Upper lobe of left lung (tissue), 6 donors: ENCODE measurements at regions not wholly inside any gene's neighbourhood (a gene's known extent, or its start where the extent isn't known, plus 50 kb on each side); places are given as distances from the start of the nearest gene placed in this dataset.

Experiments used
- ATAC-seq, 2 donors: fragments of 200-7000 bp; cut with Tn5 transposase; one replicate each; pipeline ENCODE4 v1.9.1; 2022; ENCODE audit warnings: mild to moderate bottlenecking in 2 of 2, moderate library complexity in 2 of 2; ENCODE audit not compliant: low FRiP score in 2 of 2
- DNase-seq, 2 donors: peaks; one replicate each; pipeline ENCODE4 v3.0.0-alpha.2; 2019 to 2020
- H3K27ac ChIP-seq, 4 donors: fragments of 200-600 bp; sonication (generic); one replicate each; pipeline ENCODE4 v1.5.1; 2016 to 2019
- H3K27me3 ChIP-seq, 4 donors: fragments of 200-600 bp; sonication (generic); one replicate each; pipeline ENCODE4 v1.5.1; 2017 to 2019
- H3K36me3 ChIP-seq, 4 donors: fragments of 200-600 bp; sonication (generic); one replicate each; pipeline ENCODE4 v1.5.1; 2016 to 2019
- H3K4me1 ChIP-seq, 4 donors: fragments of 200-600 bp; sonication (generic); one replicate each; pipeline ENCODE4 v1.5.1; 2018 to 2019
- H3K4me3 ChIP-seq, 4 donors: fragments of 200-600 bp; sonication (generic); one replicate each; pipeline ENCODE4 v1.5.1; 2017 to 2019; ENCODE audit warnings: mild to moderate bottlenecking in 2 of 4, moderate library complexity in 1 of 4
- H3K9me3 ChIP-seq, 4 donors: fragments of 200-600 bp; sonication (generic); one replicate each; pipeline ENCODE4 v1.5.1; 2018 to 2019
- CTCF ChIP-seq, 6 experiments: fragments of 450-650 bp in 4 of 6; fragments of 200-600 bp in 2 of 6; sonication (generic) in 2 of 6; IDR thresholded peaks; one replicate each; pipeline ENCODE4 v1.5.1; 2016 to 2019; ENCODE audit warnings: antibody characterized with exemption in 6 of 6
- EP300 ChIP-seq, 4 donors: sonication (generic); formaldehyde crosslinking; IDR thresholded peaks; one replicate each; pipeline ENCODE4 v1.5.1; 2017; ENCODE audit warnings: antibody characterized with exemption in 4 of 4, control low read depth in 2 of 4
- POLR2A ChIP-seq, 4 donors: fragments of 450-650 bp; IDR thresholded peaks; one replicate each; pipeline ENCODE4 v1.5.1; 2016 to 2017; ENCODE audit warnings: antibody characterized with exemption in 4 of 4, mild to moderate bottlenecking in 2 of 4
- POLR2AphosphoS5 ChIP-seq, 2 donors: sonication (generic); formaldehyde crosslinking; IDR thresholded peaks; one replicate each; pipeline ENCODE4 v1.5.1; 2017; ENCODE audit warnings: antibody characterized with exemption in 2 of 2
- WGBS, 2 donors: methylation state at CpG; one replicate each; pipeline ENCODE4 v1.1.5; 2017 to 2018; 5-methylcytosine and 5-hydroxymethylcytosine counted together
- donor health status: DM: no; HTN: no; CAD: no; lungs with moderate emphysema.
- donor health status: DM: no; HTN: yes; CAD: no; lungs with severe emphysema.

- DNase-seq (no peak), ATAC-seq (no peak)
- no peaks in the 10 kb centered on the region for H3K36me3 ChIP-seq
- H3K4me1 ChIP-seq = no peaks in the 10 kb centered on the region
- no peaks in the 10 kb centered on the region for H3K9me3 ChIP-seq
- no peak overlapping the region for H3K27ac ChIP-seq
- no peak for TF ChIP-seq CTCF (IDR thresholded peaks at IDR 0.05)
- TF ChIP-seq POLR2AphosphoS5 (IDR thresholded peaks at IDR 0.05) = no peak
- H3K27me3 ChIP-seq = no peaks in the 10 kb centered on the region
- H3K4me3 ChIP-seq = no peak overlapping the region
Observed at GRCh38 chr1:97007840-97008604, 286.4 kb downstream of the PTBP2 start.

- 90 to 94% methylated on average over 5 of the region's 5 CpGs for WGBS, 2 donors
- Histone ChIP-seq H3K4me3 (no peak overlapping the region), H3K9me3 (no peaks in the 10 kb centered on the region), H3K36me3 (no peaks in the 10 kb centered on the region), H3K4me1 (no peaks in the 10 kb centered on the region), H3K27me3 (no peaks in the 10 kb centered on the region), H3K27ac (no peak overlapping the region)
- ATAC-seq (no peak), DNase-seq (no peak)
- TF ChIP-seq EP300 (IDR thresholded peaks at IDR 0.05) (no peak), POLR2A (IDR thresholded peaks at IDR 0.05) (no peak), POLR2AphosphoS5 (IDR thresholded peaks at IDR 0.05) (no peak), CTCF (IDR thresholded peaks at IDR 0.05) (no peak)
Observed at GRCh38 chr1:97010566-97011264, 289.1 kb downstream of the PTBP2 start.

GRCh38 chr1:97013136-97013535 is 291.6 kb downstream of the PTBP2 start:
- H3K9me3 ChIP-seq = no peaks in the 10 kb centered on the region
- H3K36me3 ChIP-seq = no peaks in the 10 kb centered on the region
- H3K4me1 ChIP-seq = no peaks in the 10 kb centered on the region
- 87 to 94% methylated on average over 2 of the region's 2 CpGs for WGBS, 2 donors
- no peak for TF ChIP-seq CTCF (IDR thresholded peaks at IDR 0.05)
- H3K4me3 ChIP-seq = no peak overlapping the region
- ATAC-seq (no peak), DNase-seq (no peak)
- H3K27ac ChIP-seq = no peak overlapping the region
- no peaks in the 10 kb centered on the region for H3K27me3 ChIP-seq

GRCh38 chr1:97013941-97014340 is 292.4 kb downstream of the PTBP2 start:
- H3K9me3 ChIP-seq = no peaks in the 10 kb centered on the region
- no peak overlapping the region for H3K27ac ChIP-seq
- no peaks in the 10 kb centered on the region for H3K27me3 ChIP-seq
- H3K36me3 ChIP-seq = no peaks in the 10 kb centered on the region
- DNase-seq (no peak), ATAC-seq (no peak)
- no peak overlapping the region for H3K4me3 ChIP-seq
- TF ChIP-seq EP300 (IDR thresholded peaks at IDR 0.05) (no peak), POLR2AphosphoS5 (IDR thresholded peaks at IDR 0.05) (no peak), POLR2A (IDR thresholded peaks at IDR 0.05) (no peak), CTCF (IDR thresholded peaks at IDR 0.05) (no peak)
- no peaks in the 10 kb centered on the region for H3K4me1 ChIP-seq
- 70 to 71% methylated on average over 1 of the region's 1 CpG for WGBS, 2 donors

GRCh38 chr1:97014426-97014825 is 292.8 kb downstream of the PTBP2 start:
- no peak overlapping the region for H3K4me3 ChIP-seq
- no peak overlapping the region for H3K27ac ChIP-seq
- no peaks in the 10 kb centered on the region for H3K9me3 ChIP-seq
- DNase-seq = no peak
- H3K36me3 ChIP-seq = no peaks in the 10 kb centered on the region
- no peak for ATAC-seq
- 91 to 95% methylated on average over 1 of the region's 1 CpG for WGBS, 2 donors
- H3K4me1 ChIP-seq = no peaks in the 10 kb centered on the region
- TF ChIP-seq POLR2AphosphoS5 (IDR thresholded peaks at IDR 0.05) (no peak), EP300 (IDR thresholded peaks at IDR 0.05) (no peak), POLR2A (IDR thresholded peaks at IDR 0.05) (no peak), CTCF (IDR thresholded peaks at IDR 0.05) (no peak)
- H3K27me3 ChIP-seq = no peaks in the 10 kb centered on the region
